ENCODE measurements at regions not wholly inside any gene's neighbourhood (a gene's known extent, or its start where the extent isn't known, plus 50 kb on each side); places are given as distances from the start of the nearest gene placed in this dataset.
A peak's percentile ranks its signal among the peaks of the same experiment; 100 is the strongest.

DNA sequence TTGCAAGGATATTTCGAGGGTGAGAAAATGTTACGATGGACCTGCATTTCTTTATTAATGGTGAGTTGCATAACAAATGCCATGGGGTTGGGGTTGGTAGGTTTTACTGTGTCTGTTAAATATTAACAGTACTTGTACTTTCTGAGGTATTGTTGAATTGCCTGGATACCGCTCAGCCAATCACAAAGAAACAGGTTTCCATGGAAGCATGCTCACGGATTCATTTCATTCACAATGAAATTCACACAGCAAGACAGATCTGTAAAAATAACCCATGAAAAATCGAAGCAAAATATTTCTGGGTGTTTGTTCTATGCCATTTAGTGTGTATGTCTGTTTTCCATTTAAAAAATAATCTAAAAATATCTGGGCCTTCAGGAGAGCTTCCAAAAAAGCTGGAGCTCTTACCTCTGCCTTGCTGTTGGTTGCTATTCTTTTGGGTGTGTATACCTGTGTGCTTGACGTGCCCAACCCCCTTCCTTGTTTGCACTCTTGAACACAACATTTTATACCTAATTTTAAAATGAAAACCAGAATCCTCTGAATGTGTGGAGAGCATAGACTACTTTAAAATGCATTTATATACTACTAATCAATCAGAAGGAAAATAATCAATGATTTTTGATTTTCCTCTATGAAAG is 479.8 kb upstream of the TBL1XR1 start:
- H3K4me1 Mint-ChIP-seq = peaks cover 65% of the 10 kb centered on the region
- no peak overlapping the region for H3K4me3 Mint-ChIP-seq

DNA sequence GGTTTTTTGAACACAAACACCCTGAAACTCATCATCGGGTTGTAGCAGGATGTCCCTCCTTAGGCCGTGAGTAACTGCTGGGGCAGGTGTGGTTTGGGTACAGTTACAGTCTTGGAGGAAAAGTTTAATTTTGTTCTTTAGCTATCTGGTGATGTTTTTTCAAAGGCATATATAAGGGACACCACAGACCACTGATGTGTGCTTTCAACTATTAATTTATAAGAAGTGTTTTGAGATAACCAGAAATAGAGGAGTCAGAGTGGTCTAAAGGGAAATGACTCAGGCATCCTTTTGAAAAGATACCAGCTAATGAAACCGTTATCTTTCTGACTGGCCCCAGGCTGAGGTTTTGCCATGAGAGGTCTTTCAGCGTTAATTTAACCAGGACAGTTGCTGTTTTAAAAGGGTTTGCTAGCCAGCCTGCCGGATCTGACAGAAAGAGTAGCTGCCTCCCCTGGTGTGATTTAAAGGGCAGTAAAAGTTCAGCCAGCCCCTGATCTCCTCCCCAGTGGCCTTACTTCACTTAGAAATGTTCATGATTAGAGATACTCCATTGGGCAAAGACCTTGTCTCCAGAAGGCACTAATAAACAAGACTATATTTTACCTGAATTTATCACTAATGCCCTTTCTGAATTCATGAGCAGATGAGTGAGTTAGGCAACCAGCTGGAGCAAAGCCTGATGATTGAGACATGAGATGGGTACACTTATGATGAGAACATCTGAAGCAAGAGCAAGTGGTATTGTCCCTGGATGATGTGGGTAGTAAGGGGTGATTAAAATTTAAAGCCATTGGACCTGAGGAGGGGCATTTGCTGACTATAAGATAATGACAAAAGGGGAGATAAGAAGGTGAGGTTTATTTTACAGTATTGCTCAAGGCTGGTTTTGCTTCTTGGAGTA is 482.5 kb upstream of the TBL1XR1 start:
- peaks cover 21% of the 10 kb centered on the region for H3K9me3 Mint-ChIP-seq
- TF ChIP-seq CTCF (IDR thresholded peaks at IDR 0.05) = no peak
- peak; percentile 21 for DNase-seq
- peaks cover 18% of the 10 kb centered on the region for H3K36me3 Mint-ChIP-seq (ENCODE audit: low read depth)
- no peak overlapping the region for H3K4me3 Mint-ChIP-seq
- H3K27ac Mint-ChIP-seq = peak overlapping the region; percentile 96
- no peaks in the 10 kb centered on the region for H3K27me3 Mint-ChIP-seq (ENCODE audit: low read depth, poor library complexity)
- peaks cover 71% of the 10 kb centered on the region for H3K4me1 Mint-ChIP-seq

More for the DNA sequence above, 479.8 kb upstream of the TBL1XR1 start:
- no peak for TF ChIP-seq CTCF (IDR thresholded peaks at IDR 0.05)
- H3K9me3 Mint-ChIP-seq = peaks cover 11% of the 10 kb centered on the region
- no peaks in the 10 kb centered on the region for H3K27me3 Mint-ChIP-seq (ENCODE audit: low read depth, poor library complexity)
- DNase-seq = no peak
- peaks cover 8% of the 10 kb centered on the region for H3K36me3 Mint-ChIP-seq (ENCODE audit: low read depth)
- H3K27ac Mint-ChIP-seq = peak overlapping the region; percentile 46

DNA sequence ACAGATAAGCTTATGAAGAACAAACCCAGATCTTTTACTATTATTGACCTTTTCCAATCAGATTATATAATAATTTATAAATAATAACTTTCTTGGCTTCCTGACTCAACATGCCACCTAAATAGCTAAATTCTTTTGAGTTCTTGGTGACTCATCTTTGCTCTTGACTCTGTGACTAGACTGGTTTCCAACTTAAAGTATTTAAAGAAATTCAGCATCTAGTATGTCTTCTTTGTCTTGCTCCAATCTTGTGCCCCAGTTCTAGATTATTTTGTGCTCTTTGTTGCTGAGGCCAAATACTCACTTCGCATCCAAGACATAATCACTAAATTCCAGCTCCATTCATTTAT is 483.2 kb upstream of the TBL1XR1 start:
- H3K4me3 Mint-ChIP-seq = no peak overlapping the region
- H3K36me3 Mint-ChIP-seq (ENCODE audit: low read depth) = peaks cover 18% of the 10 kb centered on the region
- DNase-seq = no peak
- peaks cover 21% of the 10 kb centered on the region for H3K9me3 Mint-ChIP-seq
- no peak overlapping the region for H3K27ac Mint-ChIP-seq
- TF ChIP-seq CTCF (IDR thresholded peaks at IDR 0.05) = no peak
- H3K27me3 Mint-ChIP-seq (ENCODE audit: low read depth, poor library complexity) = no peaks in the 10 kb centered on the region
- H3K4me1 Mint-ChIP-seq = peaks cover 71% of the 10 kb centered on the region

DNA sequence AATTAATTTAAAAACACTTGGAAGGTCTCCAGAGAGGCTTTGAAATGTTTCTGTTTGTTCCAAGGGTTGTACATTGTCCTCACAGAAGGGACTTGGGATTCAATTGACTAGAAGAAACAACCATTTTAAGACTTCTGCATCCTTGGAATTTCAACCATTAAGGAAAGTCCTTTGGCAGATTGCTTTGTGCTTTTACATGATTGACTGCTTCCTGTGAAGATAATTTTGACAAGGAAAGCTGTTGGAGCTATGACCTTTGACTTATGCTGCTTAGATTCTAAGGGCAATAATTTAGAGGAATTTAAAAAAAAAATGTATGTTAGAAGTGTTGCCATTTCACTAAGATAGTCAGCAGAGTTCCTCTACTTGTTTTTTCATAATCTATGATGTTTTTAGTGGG is 483.9 kb upstream of the TBL1XR1 start:
- DNase-seq = no peak
- Mint-ChIP-seq H3K9me3 (peaks cover 21% of the 10 kb centered on the region), H3K36me3 (ENCODE audit: low read depth) (peaks cover 18% of the 10 kb centered on the region), H3K4me1 (peaks cover 68% of the 10 kb centered on the region), H3K27ac (no peak overlapping the region), H3K27me3 (ENCODE audit: low read depth, poor library complexity) (no peaks in the 10 kb centered on the region), H3K4me3 (no peak overlapping the region)
- no peak for TF ChIP-seq CTCF (IDR thresholded peaks at IDR 0.05)

DNA sequence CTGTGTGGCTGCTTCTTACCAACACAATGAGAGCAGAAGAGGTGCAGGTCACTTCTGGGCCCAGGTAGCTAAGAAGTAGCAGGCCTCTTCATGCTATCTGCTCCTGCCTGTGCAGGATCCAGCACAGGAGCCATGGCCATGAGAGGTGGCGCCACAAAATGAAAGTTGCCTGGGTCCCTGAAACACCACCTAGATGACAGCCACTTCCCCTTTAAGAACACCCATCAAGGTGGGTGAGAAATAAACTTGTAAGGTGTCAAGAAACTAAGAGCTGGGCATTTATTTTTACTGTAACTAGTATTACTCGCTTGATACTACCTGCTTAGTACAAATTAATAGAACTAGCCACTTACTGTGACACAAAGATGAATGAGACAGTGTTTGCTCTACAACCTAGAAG is 484.6 kb upstream of the TBL1XR1 start:
- Mint-ChIP-seq H3K27ac (no peak overlapping the region), H3K9me3 (peaks cover 21% of the 10 kb centered on the region), H3K4me3 (no peak overlapping the region), H3K4me1 (peaks cover 65% of the 10 kb centered on the region), H3K36me3 (ENCODE audit: low read depth) (peaks cover 18% of the 10 kb centered on the region), H3K27me3 (ENCODE audit: low read depth, poor library complexity) (no peaks in the 10 kb centered on the region)
- no peak for TF ChIP-seq CTCF (IDR thresholded peaks at IDR 0.05)
- DNase-seq = no peak
